ENCODE measurements at regions not wholly inside any gene's neighbourhood (a gene's known extent, or its start where the extent isn't known, plus 50 kb on each side); places are given as distances from the start of the nearest gene placed in this dataset.

GRCh38 chr3:66822186-66823008 is 175.7 kb upstream of the KBTBD8 start:
- H3K36me3 Mint-ChIP-seq (ENCODE audit: unreplicated experiment) = peaks cover 4% of the 10 kb centered on the region
- H3K27me3 Mint-ChIP-seq (ENCODE audit: unreplicated experiment) = peaks cover 10% of the 10 kb centered on the region
- H3K4me1 Mint-ChIP-seq (ENCODE audit: unreplicated experiment) = peaks cover 12% of the 10 kb centered on the region
- TF ChIP-seq CTCF (IDR thresholded peaks at IDR 0.05) = peak; percentile 68
- H3K27ac Mint-ChIP-seq (ENCODE audit: unreplicated experiment) = no peak overlapping the region
- no peak overlapping the region for H3K4me3 Mint-ChIP-seq (ENCODE audit: unreplicated experiment)
- H3K9me3 Mint-ChIP-seq (ENCODE audit: unreplicated experiment) = no peaks in the 10 kb centered on the region
- DNase-seq (ENCODE audit: extremely low spot score, unreplicated experiment) = no peak

DNA sequence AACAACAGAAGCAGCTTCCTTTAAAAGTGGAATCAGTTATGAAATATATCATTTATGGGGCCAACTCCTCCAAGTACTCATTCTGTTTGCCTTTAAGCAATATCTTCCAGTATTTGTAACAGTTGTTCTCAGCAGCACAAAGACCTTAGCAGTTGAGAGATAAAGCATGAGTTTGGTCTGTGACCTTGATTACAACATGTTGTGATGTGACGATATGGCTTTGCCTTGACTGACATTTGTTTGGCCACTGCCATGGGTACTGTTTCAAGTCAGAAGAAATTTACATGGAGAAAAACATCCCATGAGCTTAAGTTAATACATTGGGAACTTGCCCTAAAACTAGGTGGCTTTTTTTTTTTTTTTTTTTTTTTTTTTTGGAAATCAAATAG is 175.1 kb upstream of the KBTBD8 start:
- no peak for DNase-seq (ENCODE audit: extremely low spot score, unreplicated experiment)
- H3K9me3 Mint-ChIP-seq (ENCODE audit: unreplicated experiment) = no peaks in the 10 kb centered on the region

DNA sequence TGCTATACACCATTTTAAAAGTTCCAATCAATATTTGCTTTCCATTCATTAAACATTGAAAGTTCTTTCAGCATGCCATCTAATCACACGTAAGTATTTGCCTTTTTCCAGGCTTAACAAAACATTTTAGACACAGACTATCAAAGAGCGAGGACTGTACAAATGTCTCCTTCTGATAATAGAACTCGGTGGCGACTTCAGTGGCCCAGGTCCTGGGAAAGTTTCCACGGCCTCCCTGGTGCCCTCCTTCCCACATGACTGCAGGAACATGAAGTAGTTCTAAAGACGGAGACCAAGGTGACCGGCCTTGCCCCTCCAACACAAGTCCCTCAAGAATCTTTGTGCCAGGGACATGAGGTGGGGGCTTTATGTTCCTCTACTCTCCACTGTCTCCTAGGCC is 174.6 kb upstream of the KBTBD8 start:
- Mint-ChIP-seq H3K4me1 (ENCODE audit: unreplicated experiment) (peaks cover 12% of the 10 kb centered on the region), H3K9me3 (ENCODE audit: unreplicated experiment) (no peaks in the 10 kb centered on the region), H3K36me3 (ENCODE audit: unreplicated experiment) (peaks cover 4% of the 10 kb centered on the region), H3K27ac (ENCODE audit: unreplicated experiment) (no peak overlapping the region), H3K4me3 (ENCODE audit: unreplicated experiment) (no peak overlapping the region), H3K27me3 (ENCODE audit: unreplicated experiment) (peaks cover 10% of the 10 kb centered on the region)
- no peak for TF ChIP-seq CTCF (IDR thresholded peaks at IDR 0.05)
- no peak for DNase-seq (ENCODE audit: extremely low spot score, unreplicated experiment)

More for the DNA sequence above, 175.1 kb upstream of the KBTBD8 start:
- peaks cover 12% of the 10 kb centered on the region for H3K4me1 Mint-ChIP-seq (ENCODE audit: unreplicated experiment)
- no peak overlapping the region for H3K27ac Mint-ChIP-seq (ENCODE audit: unreplicated experiment)
- peaks cover 4% of the 10 kb centered on the region for H3K36me3 Mint-ChIP-seq (ENCODE audit: unreplicated experiment)
- H3K4me3 Mint-ChIP-seq (ENCODE audit: unreplicated experiment) = no peak overlapping the region
- H3K27me3 Mint-ChIP-seq (ENCODE audit: unreplicated experiment) = peaks cover 9% of the 10 kb centered on the region
- TF ChIP-seq CTCF (IDR thresholded peaks at IDR 0.05) = no peak

- Mint-ChIP-seq H3K36me3 (ENCODE audit: unreplicated experiment) (peaks cover 4% of the 10 kb centered on the region), H3K27ac (ENCODE audit: unreplicated experiment) (no peak overlapping the region), H3K9me3 (ENCODE audit: unreplicated experiment) (no peaks in the 10 kb centered on the region), H3K4me3 (ENCODE audit: unreplicated experiment) (no peak overlapping the region), H3K27me3 (ENCODE audit: unreplicated experiment) (peaks cover 23% of the 10 kb centered on the region), H3K4me1 (ENCODE audit: unreplicated experiment) (peaks cover 10% of the 10 kb centered on the region)
- no peak for TF ChIP-seq CTCF (IDR thresholded peaks at IDR 0.05)
- DNase-seq (ENCODE audit: extremely low spot score, unreplicated experiment) = no peak
Measured at GRCh38 chr3:66825375-66825774, 172.7 kb upstream of the KBTBD8 start.

DNA sequence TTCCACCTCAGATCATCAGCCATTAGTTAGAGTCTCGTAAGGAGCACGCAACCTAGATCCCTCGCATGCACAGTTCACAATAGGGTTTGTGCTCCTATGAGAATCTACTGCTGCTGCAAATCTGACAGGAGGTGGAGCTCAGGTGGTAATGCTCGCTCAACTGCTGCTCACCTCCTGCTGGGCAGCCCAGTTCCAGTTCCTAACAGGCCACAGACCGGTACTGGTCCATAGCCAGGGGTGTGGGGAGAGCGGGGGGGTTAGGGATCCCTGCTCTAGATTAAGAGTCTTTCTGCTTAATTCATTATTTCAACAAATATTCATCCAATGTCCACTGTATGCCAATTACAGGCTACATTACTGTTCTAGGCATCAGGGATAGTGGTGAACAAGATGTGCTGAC is 170.4 kb upstream of the KBTBD8 start:
- DNase-seq (ENCODE audit: extremely low spot score, unreplicated experiment) = no peak
- Mint-ChIP-seq H3K4me3 (ENCODE audit: unreplicated experiment) (no peak overlapping the region), H3K4me1 (ENCODE audit: unreplicated experiment) (no peaks in the 10 kb centered on the region), H3K27me3 (ENCODE audit: unreplicated experiment) (peaks cover 42% of the 10 kb centered on the region), H3K27ac (ENCODE audit: unreplicated experiment) (no peak overlapping the region), H3K9me3 (ENCODE audit: unreplicated experiment) (no peaks in the 10 kb centered on the region), H3K36me3 (ENCODE audit: unreplicated experiment) (peaks cover 4% of the 10 kb centered on the region)
- TF ChIP-seq CTCF (IDR thresholded peaks at IDR 0.05) = no peak

Measured in osteocyte (in vitro differentiated cells).